NCI-H2029 treated with DMSO at 0.1 percent for 48 hours (cell line): ENCODE measurements at regions not wholly inside any gene's neighbourhood (a gene's known extent, or its start where the extent isn't known, plus 50 kb on each side); places are given as distances from the start of the nearest gene placed in this dataset.

Experiments
- DNase-seq: peaks from one replicate; lab custom pipeline; 2025; lab: John Stamatoyannopoulos, UW

- DNase-seq, result no peak
Measured at GRCh38 chr9:16157216-16157615, 604.4 kb downstream of the CCDC171 start.

GRCh38 chr9:16157651-16158050, 604.8 kb downstream of the CCDC171 start:
- no peak for DNase-seq

- DNase-seq, result no peak
Measured at GRCh38 chr9:16158093-16158492, 605.2 kb downstream of the CCDC171 start.

DNA sequence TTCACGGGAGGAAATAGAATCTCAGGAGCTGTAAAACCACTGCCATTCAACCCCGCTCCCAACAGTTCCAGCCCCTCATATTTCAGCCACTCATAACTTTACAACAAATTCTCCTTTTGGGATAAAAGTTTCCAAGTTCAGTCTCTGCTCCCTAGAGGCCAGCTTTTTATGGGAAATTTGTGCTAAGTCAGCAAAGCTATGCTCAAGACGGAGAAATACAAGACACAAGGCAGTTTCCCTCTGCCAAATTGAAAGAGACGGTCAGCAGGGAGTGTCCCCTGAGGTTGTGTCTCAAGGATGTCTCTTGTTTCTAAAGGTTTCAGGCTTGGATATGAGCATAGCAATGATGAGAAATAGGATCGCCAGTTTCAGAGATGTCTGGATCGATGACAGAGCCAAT, 608.6 kb downstream of the CCDC171 start:
- DNase-seq, result no peak

- no peak for DNase-seq
Measured at GRCh38 chr9:16170119-16170518, 617.3 kb downstream of the CCDC171 start.

- DNase-seq, result no peak
Measured at GRCh38 chr9:16171911-16172310, 619.1 kb downstream of the CCDC171 start.

GRCh38 chr9:16172796-16173195, 620.0 kb downstream of the CCDC171 start:
- no peak for DNase-seq

- DNase-seq, result no peak
Measured at GRCh38 chr9:16174915-16175314, 622.1 kb downstream of the CCDC171 start.

GRCh38 chr9:16175461-16175860, 622.6 kb downstream of the CCDC171 start:
- no peak for DNase-seq

DNA sequence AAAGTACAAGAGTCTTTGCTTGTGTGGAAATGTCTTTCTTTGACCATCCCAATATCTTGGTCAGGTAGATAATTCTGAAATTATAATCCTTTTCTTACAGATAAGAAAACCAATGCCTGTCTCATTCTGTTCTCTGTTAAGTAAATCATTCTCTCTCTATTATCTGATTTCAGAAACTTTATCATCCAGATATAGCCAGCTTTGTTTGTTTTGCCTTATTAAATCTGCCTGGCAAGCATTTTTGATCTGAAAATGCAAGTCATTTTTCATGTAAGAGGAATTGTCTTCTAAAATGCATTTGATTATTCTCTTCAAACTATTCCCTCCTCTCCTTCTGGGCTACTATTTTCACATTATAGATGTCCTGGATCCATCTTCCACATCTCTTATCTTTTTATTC, 625.5 kb downstream of the CCDC171 start:
- DNase-seq, result no peak

DNA sequence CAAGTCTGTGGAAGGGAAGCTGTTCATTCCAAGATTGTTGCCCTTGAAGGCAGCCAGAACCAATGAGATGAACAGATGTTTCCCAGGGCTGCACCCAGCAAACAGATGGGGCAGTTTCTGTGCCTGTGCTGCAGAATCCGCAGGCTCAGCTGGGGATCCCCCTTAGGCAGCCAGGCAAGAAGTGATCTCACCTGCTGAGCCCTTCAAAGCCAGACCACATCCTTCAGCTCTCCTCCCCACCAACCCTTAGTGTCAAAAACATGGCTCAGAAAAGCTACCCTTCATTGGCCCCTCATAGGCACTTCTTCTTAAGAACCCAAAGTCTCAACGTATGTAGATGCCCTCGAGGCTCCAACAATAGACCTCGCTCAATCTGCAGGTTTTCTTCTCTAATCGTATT, 626.7 kb downstream of the CCDC171 start:
- no peak for DNase-seq

DNA sequence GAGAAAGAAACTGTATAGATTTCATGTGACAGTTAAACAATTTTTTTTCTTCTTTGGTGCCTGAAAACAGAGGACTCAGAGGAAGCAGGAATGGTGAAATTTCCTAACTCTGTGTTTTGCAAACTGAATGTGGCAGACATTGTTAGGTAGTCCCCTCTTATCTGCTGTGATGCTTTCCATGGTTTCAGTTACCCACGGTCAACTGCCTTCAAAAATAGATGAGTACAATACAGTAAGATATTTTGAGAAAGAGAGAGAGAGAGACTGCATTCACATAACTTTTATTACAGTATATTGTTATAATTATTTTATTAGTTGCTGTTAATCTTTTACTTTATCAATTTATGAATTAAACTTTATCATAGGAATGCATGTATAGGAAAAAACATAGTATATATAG, 627.2 kb downstream of the CCDC171 start:
- no peak for DNase-seq

GRCh38 chr9:16180546-16180945, 627.7 kb downstream of the CCDC171 start:
- no peak for DNase-seq

GRCh38 chr9:16181539-16181938, 628.7 kb downstream of the CCDC171 start:
- DNase-seq, result no peak

DNA sequence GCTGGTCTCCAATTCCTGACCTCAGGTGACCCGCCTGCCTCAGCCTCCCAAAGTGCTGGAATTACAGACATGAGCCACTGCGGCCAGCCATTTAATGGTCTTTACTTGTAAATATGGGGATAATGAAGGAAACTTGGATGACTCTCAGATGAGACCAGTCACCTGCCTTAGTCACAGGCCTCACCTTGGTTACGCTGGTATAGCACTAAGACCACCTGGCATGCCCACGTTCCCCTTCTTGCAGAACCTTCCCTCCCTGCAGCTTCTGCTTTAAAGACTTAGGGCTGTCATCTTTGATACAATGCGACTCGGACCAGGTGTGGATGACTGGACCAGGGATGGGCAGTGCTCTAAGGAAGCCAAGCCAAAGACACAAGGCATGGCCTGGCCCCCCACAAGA, 629.9 kb downstream of the CCDC171 start:
- DNase-seq, result no peak

GRCh38 chr9:16184964-16185646, 632.3 kb downstream of the CCDC171 start:
- DNase-seq, result no peak

GRCh38 chr9:16191191-16191590, 638.3 kb downstream of the CCDC171 start:
- no peak for DNase-seq

- DNase-seq, result no peak
Measured at GRCh38 chr9:16191691-16192402, 639.0 kb downstream of the CCDC171 start.

- DNase-seq, result no peak
Measured at GRCh38 chr9:16192403-16193017, 639.7 kb downstream of the CCDC171 start.

GRCh38 chr9:16193066-16193465, 640.2 kb downstream of the CCDC171 start:
- no peak for DNase-seq

DNA sequence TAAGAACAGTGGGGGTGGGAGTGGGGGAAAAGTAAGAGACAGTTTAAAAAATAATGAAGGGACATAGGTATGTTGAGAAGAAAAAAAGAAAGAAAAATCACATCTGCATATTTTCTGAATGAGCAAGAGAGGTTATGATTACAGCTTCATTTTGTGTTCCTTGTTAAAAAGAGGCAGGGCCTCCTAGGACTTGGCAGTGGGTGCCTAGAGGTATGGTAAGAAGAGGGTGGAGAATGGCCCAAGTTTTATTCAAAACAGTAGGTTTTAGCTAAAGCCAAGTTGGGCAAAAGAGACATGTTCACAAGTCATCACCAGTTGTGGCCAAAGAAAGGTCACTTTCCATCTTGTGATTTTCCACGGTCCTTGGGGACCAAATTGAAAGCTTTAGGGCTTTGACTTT, 643.4 kb downstream of the CCDC171 start:
- no peak for DNase-seq

DNA sequence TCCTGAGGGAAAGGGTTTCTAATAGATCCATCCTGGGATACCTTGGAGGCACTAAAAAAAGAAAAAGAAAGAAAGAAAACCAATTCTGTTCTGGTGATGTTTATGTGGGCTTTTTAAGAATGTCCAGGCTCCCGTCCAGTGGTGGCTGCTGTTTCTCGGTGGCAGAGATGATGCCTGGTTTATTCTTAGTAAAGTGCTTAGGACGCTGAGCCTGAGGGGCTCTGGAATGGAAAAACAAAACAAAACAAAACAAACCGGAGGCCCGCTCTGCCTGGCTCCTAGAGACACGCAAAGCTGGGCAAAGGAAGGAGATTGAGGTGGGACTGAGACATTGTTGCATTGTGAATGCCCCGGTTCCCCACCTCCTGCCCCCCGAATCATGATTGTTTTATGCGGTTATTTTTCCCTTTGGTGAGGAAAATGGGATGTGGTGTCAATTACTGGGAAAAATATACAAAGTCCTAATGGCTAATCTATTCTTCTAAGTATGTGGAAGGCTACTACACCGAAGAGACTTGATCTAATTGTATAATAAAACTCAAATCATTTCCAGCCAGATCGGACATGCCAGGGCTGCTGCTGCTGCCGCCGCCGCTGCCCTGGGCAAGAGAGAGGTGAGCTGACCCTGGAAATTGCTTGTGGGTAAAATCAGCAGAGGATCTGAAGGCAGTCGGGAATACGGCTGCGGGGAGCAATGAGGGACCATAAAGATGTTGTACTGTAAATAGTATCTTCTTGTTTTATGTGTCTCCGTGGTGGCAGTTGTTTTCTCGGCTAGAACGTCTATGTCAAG, 644.9 kb downstream of the CCDC171 start:
- DNase-seq, result no peak

GRCh38 chr9:16198996-16199395, 646.2 kb downstream of the CCDC171 start:
- no peak for DNase-seq
